OCI-LY7 (cell line): ENCODE measurements at regions not wholly inside any gene's neighbourhood (a gene's known extent, or its start where the extent isn't known, plus 50 kb on each side); places are given as distances from the start of the nearest gene placed in this dataset.

ENCODE experiments used
- BruUV-seq: library from RNA; stranded (reverse); fragments of 400-500 nt; replicated peaks from 2 replicates; lab custom pipeline; 2021; lab: Mats Ljungman, UMichigan
- CTCF ChIA-PET: fragments of 300-600 bp; sonication (Branson Sonifier 250); formaldehyde crosslinking; loops from one replicate; lab custom pipeline; 2022; ENCODE audit warnings: antibody characterized with exemption; ENCODE audit not compliant: unreplicated experiment; lab: Charles Lee
- POLR2A ChIA-PET: fragments of 300-600 bp; sonication (Branson Sonifier 250); formaldehyde crosslinking; loops from one replicate; lab custom pipeline; 2022; ENCODE audit warnings: antibody characterized with exemption; lab: Charles Lee
- DNase-seq: peaks from one replicate; pipeline ENCODE4 v3.0.0-alpha.2; 2015; ENCODE audit warnings: low spot score
- H2AFZ ChIP-seq: fragments of 200-600 bp; sonication (generic), shearing (Covaris generic); 2 replicates; pipeline ENCODE4 v1.6.1; 2014; ENCODE audit warnings: mild to moderate bottlenecking, antibody characterized with exemption, low read length, moderate library complexity
- H3K27ac ChIP-seq: fragments of 200-600 bp; sonication (generic); 2 replicates; pipeline ENCODE4 v1.5.1; 2014; ENCODE audit warnings: mixed run types, low read depth, mild to moderate bottlenecking, moderate library complexity, low read length, inconsistent platforms; ENCODE audit not compliant: poor library complexity, severe bottlenecking
- H3K36me3 ChIP-seq: fragments of 200-600 bp; sonication (generic); 2 replicates; pipeline ENCODE4 v1.6.1; 2014; ENCODE audit warnings: mild to moderate bottlenecking, antibody characterized with exemption, low read length, moderate library complexity, mixed read lengths; ENCODE audit not compliant: insufficient read depth
- H3K4me1 ChIP-seq: fragments of 200-600 bp; sonication (generic); 2 replicates; pipeline ENCODE4 v1.5.1; 2014; ENCODE audit warnings: mild to moderate bottlenecking, low read length; ENCODE audit not compliant: insufficient read depth, poor library complexity, severe bottlenecking
- H3K4me2 ChIP-seq: fragments of 200-600 bp; sonication (generic); 2 replicates; pipeline ENCODE4 v1.6.1; 2014; ENCODE audit warnings: mild to moderate bottlenecking, low read length
- H3K4me3 ChIP-seq: fragments of 200-600 bp; sonication (generic); 2 replicates; pipeline ENCODE4 v1.5.1; 2014; ENCODE audit warnings: mild to moderate bottlenecking, low read depth, low read length; ENCODE audit not compliant: poor library complexity, severe bottlenecking
- H3K79me2 ChIP-seq: fragments of 200-600 bp; sonication (generic); 2 replicates; pipeline ENCODE4 v1.6.1; 2016; ENCODE audit warnings: low read depth, mild to moderate bottlenecking, low read length, moderate library complexity, mixed read lengths; ENCODE audit not compliant: insufficient read depth
- H3K9me2 ChIP-seq: fragments of 200-600 bp; sonication (generic); 2 replicates; pipeline ENCODE4 v1.6.1; 2016; ENCODE audit warnings: mild to moderate bottlenecking, low read length, mixed read lengths; ENCODE audit not compliant: insufficient read depth
- H3K9me3 ChIP-seq: fragments of 200-600 bp; sonication (generic); 2 replicates; pipeline ENCODE4 v1.6.1; 2014; ENCODE audit warnings: mild to moderate bottlenecking, mixed run types, low read length, mixed read lengths
- H4K20me1 ChIP-seq: fragments of 200-600 bp; sonication (generic); 2 replicates; pipeline ENCODE4 v1.6.1; 2014; ENCODE audit warnings: mild to moderate bottlenecking, antibody characterized with exemption, low read length, moderate library complexity, mixed read lengths; ENCODE audit not compliant: insufficient read depth
- EZH2phosphoT487 ChIP-seq: fragments of 200-600 bp; sonication (generic); IDR thresholded peaks from 2 replicates; pipeline ENCODE4 v1.6.1; 2018; ENCODE audit warnings: low read depth, borderline replicate concordance, mild to moderate bottlenecking, mixed run types, antibody characterized with exemption, low read length, moderate library complexity, mixed read lengths
- intact Hi-C: fragments of 100-400 bp; cut with micrococcal nuclease; formaldehyde crosslinking; loops from one replicate; pipeline ENCODE4 v1.10.0; 2022; ENCODE audit not compliant: unreplicated experiment
- TF ChIP-seq, protein P1 (sequence below): fragments of 200-600 bp; sonication (generic); conservative IDR thresholded peaks from 2 replicates; pipeline ENCODE4 v1.5.1; 2014; ENCODE audit warnings: mild to moderate bottlenecking, antibody characterized with exemption, low read length, moderate library complexity, mixed read lengths

DNA sequence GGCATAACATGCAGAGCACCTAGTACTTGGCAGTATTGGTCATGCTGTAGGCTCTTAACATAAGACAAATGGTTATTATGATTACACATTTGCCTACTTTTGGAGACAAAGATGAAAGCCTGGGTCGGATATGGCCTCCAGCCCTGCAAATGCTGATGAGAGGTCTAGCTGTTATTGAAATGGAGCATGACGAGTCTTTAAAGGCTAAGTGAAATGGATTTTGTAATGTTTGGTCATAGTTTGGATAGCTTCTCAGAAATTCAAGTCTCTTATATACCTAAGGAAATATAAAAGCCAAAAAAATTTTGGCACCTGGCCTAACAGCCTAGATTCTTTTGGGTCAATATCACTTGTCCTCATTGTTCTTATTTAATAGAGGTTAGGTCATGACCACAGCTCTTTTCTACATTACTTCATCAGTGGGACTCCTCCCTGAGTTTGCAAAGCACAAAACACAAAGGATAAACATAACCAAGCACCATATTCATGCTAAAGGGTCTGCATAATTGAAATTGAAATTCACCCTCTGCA, 69.2 kb upstream of the WLS start:
- no peak overlapping the region for H3K27ac ChIP-seq
- no peak overlapping the region for H2AFZ ChIP-seq
- no peaks in the 10 kb centered on the region for H4K20me1 ChIP-seq
- no peak overlapping the region for H3K4me3 ChIP-seq
- no peaks in the 10 kb centered on the region for H3K4me1 ChIP-seq
- H3K79me2 ChIP-seq: no peaks in the 10 kb centered on the region
- no peaks in the 10 kb centered on the region for H3K36me3 ChIP-seq
- TF ChIP-seq EZH2phosphoT487: no peak
- TF ChIP-seq, protein P1, sequence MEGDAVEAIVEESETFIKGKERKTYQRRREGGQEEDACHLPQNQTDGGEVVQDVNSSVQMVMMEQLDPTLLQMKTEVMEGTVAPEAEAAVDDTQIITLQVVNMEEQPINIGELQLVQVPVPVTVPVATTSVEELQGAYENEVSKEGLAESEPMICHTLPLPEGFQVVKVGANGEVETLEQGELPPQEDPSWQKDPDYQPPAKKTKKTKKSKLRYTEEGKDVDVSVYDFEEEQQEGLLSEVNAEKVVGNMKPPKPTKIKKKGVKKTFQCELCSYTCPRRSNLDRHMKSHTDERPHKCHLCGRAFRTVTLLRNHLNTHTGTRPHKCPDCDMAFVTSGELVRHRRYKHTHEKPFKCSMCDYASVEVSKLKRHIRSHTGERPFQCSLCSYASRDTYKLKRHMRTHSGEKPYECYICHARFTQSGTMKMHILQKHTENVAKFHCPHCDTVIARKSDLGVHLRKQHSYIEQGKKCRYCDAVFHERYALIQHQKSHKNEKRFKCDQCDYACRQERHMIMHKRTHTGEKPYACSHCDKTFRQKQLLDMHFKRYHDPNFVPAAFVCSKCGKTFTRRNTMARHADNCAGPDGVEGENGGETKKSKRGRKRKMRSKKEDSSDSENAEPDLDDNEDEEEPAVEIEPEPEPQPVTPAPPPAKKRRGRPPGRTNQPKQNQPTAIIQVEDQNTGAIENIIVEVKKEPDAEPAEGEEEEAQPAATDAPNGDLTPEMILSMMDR: no peak
- no peaks in the 10 kb centered on the region for H3K9me2 ChIP-seq
- DNase-seq: no peak
- intact Hi-C loops: no loop called here
- POLR2A ChIA-PET: interaction anchor here (0.6 to 0.7 kb wide), 2 partner anchors 789 to 1217 kb away, joined by 3 to 4 read pairs; no protein-coding TSS in a partner anchor
- CTCF ChIA-PET: no interaction called here
- no peak overlapping the region for H3K4me2 ChIP-seq
- H3K9me3 ChIP-seq: no peaks in the 10 kb centered on the region
- no TSS peak for BruUV-seq

DNA sequence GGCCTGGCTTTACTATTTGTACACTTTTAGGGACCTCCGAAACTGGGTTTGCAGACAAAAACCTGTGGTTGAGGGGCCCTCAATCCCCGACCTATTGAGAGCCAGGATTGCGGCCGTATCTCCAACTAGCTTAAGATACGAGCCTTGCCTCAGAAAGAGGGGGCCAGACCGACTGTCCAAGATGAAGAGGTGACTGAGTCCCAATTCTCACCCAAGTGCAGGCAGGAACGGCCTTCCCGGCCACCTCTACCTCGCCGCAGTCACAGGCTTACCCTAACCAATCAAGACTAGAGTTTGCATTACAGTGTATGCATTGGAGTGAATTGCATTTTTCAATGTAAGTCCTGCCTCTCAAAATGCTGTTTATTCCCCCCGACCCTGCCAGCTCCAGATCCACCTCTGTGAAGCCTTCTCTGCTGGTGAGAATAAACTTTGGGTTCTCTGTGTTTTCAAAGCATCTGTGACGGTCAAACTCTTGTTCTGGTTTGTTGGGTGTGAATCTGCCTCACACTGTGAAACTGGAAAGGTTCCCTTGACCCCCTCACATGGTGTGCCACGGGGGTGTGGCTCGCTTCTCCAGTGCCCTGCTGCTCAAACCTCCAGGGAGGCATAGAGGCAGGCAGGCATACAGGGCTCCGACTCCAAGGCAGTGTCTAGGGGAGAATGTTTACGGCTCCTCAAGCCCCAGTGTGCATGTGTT, 62.2 kb upstream of the WLS start:
- intact Hi-C loops: no loop called here
- BruUV-seq: no TSS peak
- TF ChIP-seq EZH2phosphoT487: no peak
- TF ChIP-seq, protein P1: no peak
- Histone ChIP-seq H3K79me2 (no peaks in the 10 kb centered on the region), H3K9me3 (no peaks in the 10 kb centered on the region), H3K36me3 (no peaks in the 10 kb centered on the region), H2AFZ (no peak overlapping the region), H3K4me3 (no peak overlapping the region), H3K27ac (no peak overlapping the region), H3K4me1 (no peaks in the 10 kb centered on the region), H4K20me1 (no peaks in the 10 kb centered on the region), H3K9me2 (no peaks in the 10 kb centered on the region), H3K4me2 (no peak overlapping the region)
- POLR2A ChIA-PET: no interaction called here
- CTCF ChIA-PET: no interaction called here
- DNase-seq: no peak

DNA sequence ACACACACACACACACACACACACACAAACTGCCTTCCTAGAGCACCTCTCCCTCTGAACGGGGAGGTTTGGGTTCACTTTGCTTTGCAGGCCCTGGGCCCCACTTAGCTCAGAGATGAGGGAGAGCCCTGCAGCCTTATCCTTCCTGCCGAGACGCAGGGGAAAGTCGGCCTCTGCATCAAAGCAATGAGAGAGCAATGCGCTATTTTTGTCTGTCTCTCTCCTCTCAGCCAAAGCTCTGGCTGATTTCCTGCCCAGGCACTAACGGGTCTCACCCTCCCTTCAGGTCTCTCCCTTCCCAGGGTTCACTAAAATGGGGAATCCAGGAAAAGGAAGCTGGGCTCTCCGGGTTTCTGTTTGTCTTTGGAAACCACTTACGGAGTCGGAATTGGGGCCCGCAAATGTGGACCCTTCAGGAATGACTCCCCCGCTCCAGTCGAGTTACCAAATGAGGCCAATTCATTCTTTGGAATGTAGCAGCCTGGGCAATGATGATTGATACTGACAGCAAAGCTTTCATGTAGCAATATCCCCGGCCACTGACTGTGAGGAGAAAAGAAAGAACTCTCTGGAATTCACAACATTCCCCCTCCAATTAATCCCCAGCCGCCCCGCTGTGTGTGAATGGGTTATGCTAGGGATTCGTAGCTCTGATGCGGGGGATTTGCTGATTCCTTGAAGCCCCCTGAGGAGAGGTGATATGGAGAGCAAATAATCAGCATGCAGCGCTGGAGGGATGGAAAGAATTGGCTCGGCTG, 61.5 kb upstream of the WLS start:
- intact Hi-C loops: no loop called here
- no peak for TF ChIP-seq EZH2phosphoT487
- TF ChIP-seq, protein P1: no peak
- POLR2A ChIA-PET: no interaction called here
- Histone ChIP-seq H3K9me3 (no peaks in the 10 kb centered on the region), H3K79me2 (no peaks in the 10 kb centered on the region), H3K4me3 (no peak overlapping the region), H3K4me1 (no peaks in the 10 kb centered on the region), H2AFZ (no peak overlapping the region), H3K9me2 (no peaks in the 10 kb centered on the region), H3K27ac (no peak overlapping the region), H3K36me3 (no peaks in the 10 kb centered on the region), H4K20me1 (no peaks in the 10 kb centered on the region), H3K4me2 (no peak overlapping the region)
- CTCF ChIA-PET: no interaction called here
- DNase-seq: no peak
- no TSS peak for BruUV-seq
